Middle frontal gyrus (tissue), 1 donor: ENCODE measurements at regions not wholly inside any gene's neighbourhood (a gene's known extent, or its start where the extent isn't known, plus 50 kb on each side); places are given as distances from the start of the nearest gene placed in this dataset.
"Not testable (repeated sequence)": the region's sequence is repeated elsewhere in the genome, so short reads cannot be mapped to it uniquely, and the experiment has no call there.

Experiments
- DNase-seq: peaks from one replicate; pipeline ENCODE4 v3.0.0-alpha.2; 2015; ENCODE audit warnings: low spot score; ENCODE audit errors: extremely low spot score

- no peak for DNase-seq
These were observed 1636.4 kb downstream of the SLITRK1 start for GRCh38 chr13:82245860-82246259.

GRCh38 chr13:82224806-82225205 is 1657.5 kb downstream of the SLITRK1 start:
- no peak for DNase-seq

DNA sequence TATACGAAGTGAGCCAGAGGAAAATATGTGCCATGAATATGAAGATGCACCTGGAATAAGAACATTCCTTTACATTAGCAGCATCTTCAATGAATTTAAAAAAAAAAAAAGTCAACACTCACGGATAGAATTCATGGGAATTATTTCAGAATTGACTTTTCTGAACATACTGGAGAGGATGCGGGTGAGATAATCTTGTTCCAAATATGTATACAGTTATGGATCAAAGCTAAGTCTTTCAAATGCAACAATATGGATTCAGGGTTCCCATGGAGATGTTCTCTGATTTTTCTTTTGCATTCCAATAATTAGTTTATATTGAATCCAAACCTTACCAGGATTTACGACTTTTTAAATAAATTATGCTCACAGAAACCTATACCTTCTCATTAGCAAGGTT is 1660.7 kb downstream of the SLITRK1 start:
- DNase-seq = no peak

- no peak for DNase-seq
These were observed 1661.6 kb downstream of the SLITRK1 start for GRCh38 chr13:82220641-82221040.

DNA sequence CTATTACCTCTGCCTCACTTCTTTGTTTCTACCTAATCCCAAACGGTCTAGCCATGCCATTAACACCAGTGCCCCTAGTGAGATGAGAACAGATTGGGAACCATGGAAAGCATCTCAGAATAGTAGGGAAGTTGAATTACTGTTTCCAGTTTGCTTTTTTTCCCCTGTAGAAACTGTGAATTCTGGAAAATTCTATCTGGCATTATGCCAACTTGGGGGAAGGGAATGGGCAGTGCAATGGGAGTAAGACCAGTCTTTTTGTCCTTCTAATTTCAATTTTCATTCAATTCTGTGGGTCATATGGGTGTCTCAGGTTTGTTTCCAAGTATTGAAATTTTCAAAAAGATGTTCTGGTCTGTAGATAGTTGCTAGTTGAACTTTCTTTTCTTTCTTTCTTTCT is 1666.1 kb downstream of the SLITRK1 start:
- DNase-seq = no peak

DNA sequence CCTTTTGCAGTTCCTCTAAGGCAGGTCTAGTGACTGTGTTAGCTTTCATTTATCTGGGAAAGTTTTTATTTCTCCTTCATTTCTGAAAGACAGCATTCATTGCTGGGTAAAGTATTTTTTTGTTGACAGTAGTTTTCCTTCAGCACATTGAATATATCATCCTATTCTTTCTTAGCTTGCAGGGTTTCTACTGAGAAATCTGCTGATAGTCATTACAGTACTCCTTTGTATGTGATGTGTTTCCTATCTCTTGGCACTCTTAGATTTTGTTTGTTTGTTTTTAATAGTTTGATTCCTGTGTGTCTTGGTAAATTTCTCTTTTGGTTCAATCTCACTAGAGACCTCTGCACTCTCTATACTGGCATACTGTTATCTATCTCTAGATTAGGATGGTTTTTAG is 1667.9 kb downstream of the SLITRK1 start:
- no peak for DNase-seq

DNA sequence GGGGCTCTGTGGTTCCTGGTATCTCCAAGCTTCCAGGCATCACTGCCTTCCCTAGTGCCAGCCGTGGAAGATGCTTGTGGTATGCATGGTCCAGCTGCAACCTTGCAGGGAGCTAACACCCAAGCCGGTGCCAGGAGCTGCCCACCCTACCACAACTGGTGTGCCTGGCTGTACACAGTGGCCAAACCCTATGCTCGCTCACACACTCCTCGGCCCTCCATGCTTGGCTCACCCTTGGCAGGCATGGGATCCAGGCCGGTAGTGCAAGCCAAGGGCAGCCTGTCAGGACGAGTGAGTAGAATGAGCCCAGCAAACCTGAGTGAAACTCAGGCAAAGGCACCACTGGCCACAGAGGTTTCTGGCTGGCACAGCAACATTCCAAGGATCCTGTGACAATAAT is 1676.0 kb downstream of the SLITRK1 start:
- no peak for DNase-seq

DNA sequence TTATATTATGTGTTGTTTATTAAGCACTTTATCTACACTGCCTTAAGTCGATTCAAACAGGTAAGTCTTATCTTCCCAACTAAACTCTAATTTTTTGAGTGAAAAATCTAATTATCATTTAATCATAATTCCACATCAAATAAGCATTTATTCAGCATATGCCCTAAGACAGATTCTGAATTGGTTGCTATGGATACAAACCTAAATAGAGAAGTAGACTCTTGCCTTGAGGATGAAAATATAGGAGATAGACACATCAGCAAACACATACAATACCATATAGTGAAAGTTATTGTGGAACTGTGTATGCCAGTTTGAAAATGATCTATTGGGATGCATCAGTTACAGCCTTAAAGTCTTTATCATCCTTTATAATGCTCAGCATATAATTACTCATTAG is 1679.9 kb downstream of the SLITRK1 start:
- no peak for DNase-seq

DNA sequence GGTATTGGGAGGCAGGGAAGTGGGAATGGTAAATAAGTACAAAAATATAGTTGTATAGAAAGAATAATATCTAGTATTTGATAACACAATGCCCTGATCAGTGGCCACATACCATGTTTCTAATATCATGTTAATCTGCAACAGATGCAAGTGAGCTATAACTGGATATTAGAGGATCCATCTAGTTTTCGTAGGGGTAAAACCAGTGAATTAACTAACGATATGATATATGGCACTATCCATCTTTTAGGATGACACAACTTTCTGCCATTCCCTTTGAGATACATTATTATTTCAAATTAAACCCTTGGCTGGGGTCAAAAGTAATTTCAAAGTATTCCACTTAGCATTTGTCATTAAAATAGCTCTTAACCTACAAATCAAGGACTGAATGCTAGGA is 1686.2 kb downstream of the SLITRK1 start:
- no peak for DNase-seq

DNA sequence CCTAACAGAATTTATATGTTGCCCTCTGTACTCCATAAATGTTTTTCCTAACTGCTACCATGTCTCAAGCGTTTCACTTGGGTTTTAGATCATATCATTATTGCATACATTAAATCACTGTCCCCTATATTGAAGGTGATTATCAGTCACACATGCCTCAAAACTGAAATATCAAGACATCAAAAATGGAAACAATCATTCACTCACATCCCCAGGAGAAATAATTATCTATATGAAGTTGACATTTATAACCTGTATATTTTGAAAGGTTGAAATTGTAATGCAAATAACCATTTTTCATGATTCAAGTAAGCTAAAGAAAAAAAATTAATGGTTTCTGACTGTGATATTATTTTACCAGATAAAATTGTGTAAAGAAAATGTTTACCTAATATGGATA is 1695.0 kb downstream of the SLITRK1 start:
- DNase-seq = no peak

GRCh38 chr13:82176751-82177150 is 1705.5 kb downstream of the SLITRK1 start:
- no peak for DNase-seq

- DNase-seq = no peak
These were observed 1716.7 kb downstream of the SLITRK1 start for GRCh38 chr13:82165396-82166174.

GRCh38 chr13:82164780-82165395 is 1717.4 kb downstream of the SLITRK1 start:
- DNase-seq = not testable (repeated sequence)

- no peak for DNase-seq
These were observed 1734.7 kb downstream of the SLITRK1 start for GRCh38 chr13:82147526-82147925.

- no peak for DNase-seq
These were observed 1745.4 kb downstream of the SLITRK1 start for GRCh38 chr13:82136880-82137279.

GRCh38 chr13:82129281-82129680 is 1753.0 kb downstream of the SLITRK1 start:
- DNase-seq = no peak

- no peak for DNase-seq
These were observed 1763.7 kb downstream of the SLITRK1 start for GRCh38 chr13:82118589-82118988.

- DNase-seq = no peak
These were observed 1765.8 kb downstream of the SLITRK1 start for GRCh38 chr13:82116422-82116989.

DNA sequence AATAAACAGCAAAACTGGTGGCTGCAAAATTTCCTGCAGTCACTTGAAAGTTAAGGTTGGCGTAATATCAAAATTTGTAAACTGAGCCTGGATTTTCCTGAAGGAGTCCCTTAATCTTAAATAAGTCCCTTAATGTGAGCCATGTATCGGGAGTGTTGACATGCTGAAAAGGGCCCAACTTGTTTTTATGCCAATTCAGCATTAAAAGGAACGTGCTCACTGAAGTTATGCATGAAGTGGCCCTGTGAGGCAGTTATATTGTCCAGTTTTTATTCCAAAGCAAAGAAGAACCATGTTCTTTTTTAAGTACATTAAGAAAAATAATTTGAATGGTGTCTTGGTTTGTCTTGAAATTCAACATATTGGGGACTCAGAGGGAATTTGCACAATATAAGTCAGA is 1766.9 kb downstream of the SLITRK1 start:
- no peak for DNase-seq

DNA sequence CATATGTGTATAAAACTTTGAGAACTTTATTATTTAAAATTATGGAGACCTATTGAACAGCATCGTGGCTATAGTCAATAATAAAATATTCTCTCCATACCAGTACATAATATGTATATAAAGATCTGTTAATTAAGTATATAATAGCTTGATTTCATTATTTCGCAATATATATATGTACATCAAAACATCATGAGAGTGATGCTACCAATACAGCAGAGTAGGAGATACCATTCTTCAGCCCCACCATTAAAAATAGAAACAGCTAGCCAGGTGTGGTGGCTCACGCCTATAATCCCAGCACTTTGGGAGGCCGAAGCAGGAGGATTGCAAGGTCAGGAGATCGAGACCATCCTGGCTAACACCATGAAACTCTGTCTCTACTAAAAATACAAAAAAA is 1755.3 kb upstream of the SPRY2 start:
- no peak for DNase-seq

- DNase-seq = no peak
These were observed 1751.4 kb upstream of the SPRY2 start for GRCh38 chr13:82092312-82092711.

GRCh38 chr13:82088781-82089180 is 1747.9 kb upstream of the SPRY2 start:
- DNase-seq = no peak

- no peak for DNase-seq
These were observed 1735.6 kb upstream of the SPRY2 start for GRCh38 chr13:82076496-82076895.
